HG02943 (cell line): ENCODE measurements at regions not wholly inside any gene's neighbourhood (a gene's known extent, or its start where the extent isn't known, plus 50 kb on each side); places are given as distances from the start of the nearest gene placed in this dataset.
"Not testable (repeated sequence)": the region's sequence is repeated elsewhere in the genome, so short reads cannot be mapped to it uniquely, and the experiment has no call there.

Source experiments
- ATAC-seq: cut with Tn5 transposase; IDR thresholded peaks from one replicate; pipeline ENCODE4 v1.9.1; 2021; ENCODE audit warnings: mild to moderate bottlenecking, low read depth, moderate library complexity; ENCODE audit not compliant: unreplicated experiment

GRCh38 chr2:7618031-7618430 lies 700.8 kb downstream of the RNF144A start:
- ATAC-seq, result no peak

GRCh38 chr2:7619203-7619970 lies 702.2 kb downstream of the RNF144A start:
- ATAC-seq, result no peak

- no peak for ATAC-seq
These were observed 703.0 kb downstream of the RNF144A start for GRCh38 chr2:7620255-7620654.

- ATAC-seq, result no peak
These were observed 704.0 kb downstream of the RNF144A start for GRCh38 chr2:7621018-7621814.

GRCh38 chr2:7625392-7626138 lies 708.4 kb downstream of the RNF144A start:
- no peak for ATAC-seq

- no peak for ATAC-seq
These were observed 708.9 kb downstream of the RNF144A start for GRCh38 chr2:7626139-7626537.

GRCh38 chr2:7627583-7627982 lies 710.4 kb downstream of the RNF144A start:
- no peak for ATAC-seq

- no peak for ATAC-seq
These were observed 715.2 kb downstream of the RNF144A start for GRCh38 chr2:7632420-7632819.

GRCh38 chr2:7633566-7634153 lies 716.4 kb downstream of the RNF144A start:
- ATAC-seq, result no peak

GRCh38 chr2:7634409-7634808 lies 717.2 kb downstream of the RNF144A start:
- ATAC-seq, result no peak

- ATAC-seq, result no peak
These were observed 722.3 kb downstream of the RNF144A start for GRCh38 chr2:7639476-7639875.

GRCh38 chr2:7641272-7641671 lies 724.1 kb downstream of the RNF144A start:
- not testable (repeated sequence) for ATAC-seq

- no peak for ATAC-seq
These were observed 728.8 kb downstream of the RNF144A start for GRCh38 chr2:7646024-7646423.

- ATAC-seq, result no peak
These were observed 729.4 kb downstream of the RNF144A start for GRCh38 chr2:7646661-7647060.

- no peak for ATAC-seq
These were observed 731.1 kb downstream of the RNF144A start for GRCh38 chr2:7648221-7648795.

GRCh38 chr2:7649461-7650228 lies 732.4 kb downstream of the RNF144A start:
- ATAC-seq, result no peak

GRCh38 chr2:7653617-7654016 lies 736.4 kb downstream of the RNF144A start:
- no peak for ATAC-seq

- no peak for ATAC-seq
These were observed 738.4 kb downstream of the RNF144A start for GRCh38 chr2:7655629-7656028.

GRCh38 chr2:7657526-7657925 lies 740.3 kb downstream of the RNF144A start:
- not testable (repeated sequence) for ATAC-seq

GRCh38 chr2:7658486-7658885 lies 741.3 kb downstream of the RNF144A start:
- no peak for ATAC-seq
